ENCODE measurements at regions not wholly inside any gene's neighbourhood (a gene's known extent, or its start where the extent isn't known, plus 50 kb on each side); places are given as distances from the start of the nearest gene placed in this dataset.

DNA sequence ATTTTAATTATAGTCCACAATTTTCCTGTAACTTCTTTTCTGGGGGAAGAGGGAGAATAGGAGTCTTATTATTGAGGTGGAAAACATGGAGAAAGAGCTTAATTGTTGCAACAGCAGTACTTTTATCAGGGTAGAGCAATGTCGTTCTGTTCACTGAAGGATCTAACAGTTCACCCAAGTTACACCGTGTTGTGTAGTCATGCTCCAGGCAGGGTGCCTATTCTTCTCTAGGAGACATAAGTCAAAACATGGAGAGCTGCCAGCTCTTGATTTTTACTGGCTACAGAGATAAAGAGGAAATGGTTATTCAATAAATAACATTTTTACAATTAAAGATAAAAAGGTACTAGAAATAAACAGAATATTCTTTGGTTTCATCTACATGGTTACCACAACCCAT lies 594.3 kb upstream of the NETO1 start:
- H3K4me3 ChIP-seq (ENCODE audit: low read depth, low read length, poor library complexity, severe bottlenecking) = no peak overlapping the region
- intact Hi-C loops (cut with micrococcal nuclease; ENCODE audit: unreplicated experiment) = no loop called here
- POLR2A ChIA-PET (ENCODE audit: low non-redundant PET) = no interaction called here
- TF ChIP-seq, protein P1, sequence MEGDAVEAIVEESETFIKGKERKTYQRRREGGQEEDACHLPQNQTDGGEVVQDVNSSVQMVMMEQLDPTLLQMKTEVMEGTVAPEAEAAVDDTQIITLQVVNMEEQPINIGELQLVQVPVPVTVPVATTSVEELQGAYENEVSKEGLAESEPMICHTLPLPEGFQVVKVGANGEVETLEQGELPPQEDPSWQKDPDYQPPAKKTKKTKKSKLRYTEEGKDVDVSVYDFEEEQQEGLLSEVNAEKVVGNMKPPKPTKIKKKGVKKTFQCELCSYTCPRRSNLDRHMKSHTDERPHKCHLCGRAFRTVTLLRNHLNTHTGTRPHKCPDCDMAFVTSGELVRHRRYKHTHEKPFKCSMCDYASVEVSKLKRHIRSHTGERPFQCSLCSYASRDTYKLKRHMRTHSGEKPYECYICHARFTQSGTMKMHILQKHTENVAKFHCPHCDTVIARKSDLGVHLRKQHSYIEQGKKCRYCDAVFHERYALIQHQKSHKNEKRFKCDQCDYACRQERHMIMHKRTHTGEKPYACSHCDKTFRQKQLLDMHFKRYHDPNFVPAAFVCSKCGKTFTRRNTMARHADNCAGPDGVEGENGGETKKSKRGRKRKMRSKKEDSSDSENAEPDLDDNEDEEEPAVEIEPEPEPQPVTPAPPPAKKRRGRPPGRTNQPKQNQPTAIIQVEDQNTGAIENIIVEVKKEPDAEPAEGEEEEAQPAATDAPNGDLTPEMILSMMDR (conservative IDR thresholded peaks at IDR 0.05; ENCODE audit: low read depth, low read length) = no peak
- TF ChIP-seq EZH2 (IDR thresholded peaks at IDR 0.05; ENCODE audit: borderline replicate concordance, low read depth, low read length, poor library complexity, severe bottlenecking) = no peak
- H3K9me3 ChIP-seq (ENCODE audit: low read depth, low read length, poor library complexity, severe bottlenecking) = no peaks in the 10 kb centered on the region
- H3K36me3 ChIP-seq (ENCODE audit: insufficient read depth, low read length, poor library complexity, severe bottlenecking) = no peaks in the 10 kb centered on the region
- H3K27ac ChIP-seq (ENCODE audit: low read depth, low read length, poor library complexity, severe bottlenecking) = peak overlapping the region; percentile 30
- no TSS peak for BruUV-seq (replicated peaks)
- no peaks in the 10 kb centered on the region for H3K27me3 ChIP-seq (replicated peaks; ENCODE audit: insufficient read depth, low read depth, low read length, poor library complexity)
- CTCF ChIA-PET = no interaction called here
- H3K4me1 ChIP-seq (ENCODE audit: insufficient read depth, low read length, poor library complexity, severe bottlenecking) = peaks cover 7% of the 10 kb centered on the region
- DNase-seq (ENCODE audit: low spot score) = peak; percentile 59

DNA sequence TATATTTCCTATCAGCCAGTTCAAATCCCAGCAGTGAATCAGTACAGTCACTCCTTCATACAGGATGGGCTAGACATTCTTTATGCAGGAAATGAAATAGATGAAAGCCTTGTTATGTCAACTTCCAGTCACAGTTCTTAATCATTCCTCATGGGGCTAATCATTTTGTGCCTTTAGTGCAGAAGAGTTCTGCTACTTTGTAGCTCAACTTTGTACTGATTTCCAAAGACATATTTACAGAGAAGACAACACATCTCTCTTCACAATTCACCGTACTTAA lies 593.9 kb upstream of the NETO1 start:
- H3K9me3 ChIP-seq (ENCODE audit: low read depth, low read length, poor library complexity, severe bottlenecking) = no peaks in the 10 kb centered on the region
- DNase-seq (ENCODE audit: low spot score) = peak; percentile 46
- no peak for TF ChIP-seq EZH2 (IDR thresholded peaks at IDR 0.05; ENCODE audit: borderline replicate concordance, low read depth, low read length, poor library complexity, severe bottlenecking)
- TF ChIP-seq, protein P1 (conservative IDR thresholded peaks at IDR 0.05; ENCODE audit: low read depth, low read length) = no peak
- no peak overlapping the region for H3K4me3 ChIP-seq (ENCODE audit: low read depth, low read length, poor library complexity, severe bottlenecking)
- POLR2A ChIA-PET (ENCODE audit: low non-redundant PET) = no interaction called here
- no TSS peak for BruUV-seq (replicated peaks)
- H3K36me3 ChIP-seq (ENCODE audit: insufficient read depth, low read length, poor library complexity, severe bottlenecking) = no peaks in the 10 kb centered on the region
- peaks cover 7% of the 10 kb centered on the region for H3K4me1 ChIP-seq (ENCODE audit: insufficient read depth, low read length, poor library complexity, severe bottlenecking)
- intact Hi-C loops (cut with micrococcal nuclease; ENCODE audit: unreplicated experiment) = no loop called here
- CTCF ChIA-PET = no interaction called here
- H3K27ac ChIP-seq (ENCODE audit: low read depth, low read length, poor library complexity, severe bottlenecking) = peak overlapping the region; percentile 30
- no peaks in the 10 kb centered on the region for H3K27me3 ChIP-seq (replicated peaks; ENCODE audit: insufficient read depth, low read depth, low read length, poor library complexity)

DNA sequence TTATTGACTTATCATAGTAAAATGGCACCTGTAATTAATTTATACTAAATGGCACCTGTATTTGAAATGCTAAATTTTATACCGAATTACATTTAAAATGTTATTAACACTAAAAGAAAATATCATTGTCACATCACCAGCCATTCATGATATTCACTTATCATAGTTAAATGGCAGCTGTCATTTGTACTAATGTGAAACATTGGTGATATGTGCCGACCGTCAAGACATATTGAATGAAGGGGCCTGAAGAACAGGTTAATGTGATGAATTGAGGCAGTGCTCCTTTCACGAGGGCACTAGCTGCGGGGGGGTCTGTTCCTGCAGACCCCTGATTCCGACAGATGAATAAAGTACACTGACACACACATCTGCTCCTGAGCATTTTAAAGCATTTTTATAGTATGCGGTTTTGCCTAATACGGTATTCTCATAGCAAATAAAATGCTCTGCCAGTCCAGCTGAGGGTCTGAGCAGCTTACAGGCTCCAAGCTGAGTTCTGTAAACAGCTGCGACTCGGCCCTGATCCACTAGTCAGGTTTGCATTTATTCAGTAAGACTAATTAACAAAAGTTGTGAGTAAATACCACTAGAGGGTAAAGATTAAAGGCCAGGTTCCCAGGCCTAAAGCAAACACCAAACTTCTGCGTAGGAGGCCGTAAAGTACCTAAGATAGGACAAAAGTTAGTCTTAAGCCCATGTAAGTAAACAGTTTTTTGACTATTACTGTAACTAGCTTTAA lies 593.4 kb upstream of the NETO1 start:
- POLR2A ChIA-PET (ENCODE audit: low non-redundant PET) = no interaction called here
- peak; percentile 11 for DNase-seq (ENCODE audit: low spot score)
- intact Hi-C loops (cut with micrococcal nuclease; ENCODE audit: unreplicated experiment) = no loop called here
- peaks cover 7% of the 10 kb centered on the region for H3K4me1 ChIP-seq (ENCODE audit: insufficient read depth, low read length, poor library complexity, severe bottlenecking)
- H3K36me3 ChIP-seq (ENCODE audit: insufficient read depth, low read length, poor library complexity, severe bottlenecking) = no peaks in the 10 kb centered on the region
- H3K9me3 ChIP-seq (ENCODE audit: low read depth, low read length, poor library complexity, severe bottlenecking) = no peaks in the 10 kb centered on the region
- TF ChIP-seq EZH2 (IDR thresholded peaks at IDR 0.05; ENCODE audit: borderline replicate concordance, low read depth, low read length, poor library complexity, severe bottlenecking) = no peak
- TF ChIP-seq, protein P1 (conservative IDR thresholded peaks at IDR 0.05; ENCODE audit: low read depth, low read length) = no peak
- BruUV-seq (replicated peaks) = no TSS peak
- no peak overlapping the region for H3K27ac ChIP-seq (ENCODE audit: low read depth, low read length, poor library complexity, severe bottlenecking)
- H3K4me3 ChIP-seq (ENCODE audit: low read depth, low read length, poor library complexity, severe bottlenecking) = no peak overlapping the region
- CTCF ChIA-PET = no interaction called here
- H3K27me3 ChIP-seq (replicated peaks; ENCODE audit: insufficient read depth, low read depth, low read length, poor library complexity) = no peaks in the 10 kb centered on the region

Data from A673 (cell line).